Smooth muscle cell (in vitro differentiated cells): ENCODE measurements at regions not wholly inside any gene's neighbourhood (a gene's known extent, or its start where the extent isn't known, plus 50 kb on each side); places are given as distances from the start of the nearest gene placed in this dataset.

Source experiments
- DNase-seq: peaks from one replicate; lab custom pipeline; 2025; ENCODE audit not compliant: unreplicated experiment; lab: John Stamatoyannopoulos, UW
- H2AFZ ChIP-seq: fragments of 200-600 bp; sonication (generic); 2 replicates; pipeline ENCODE4 v1.6.0; 2016; ENCODE audit warnings: antibody characterized with exemption, low read depth, mild to moderate bottlenecking
- H3F3A ChIP-seq: fragments of 200-600 bp; sonication (generic); 2 replicates; pipeline ENCODE4 v1.6.0; 2017; ENCODE audit warnings: antibody characterized with exemption, low read depth
- H3K27ac ChIP-seq: fragments of 200-600 bp; sonication (generic); 2 replicates; pipeline ENCODE4 v1.5.1; 2016; ENCODE audit warnings: low read depth, mild to moderate bottlenecking
- H3K27me3 ChIP-seq: fragments of 200-600 bp; sonication (generic); 2 replicates; pipeline ENCODE4 v1.6.1; 2016; ENCODE audit warnings: low read depth, mild to moderate bottlenecking
- H3K36me3 ChIP-seq: fragments of 200-600 bp; sonication (generic); 2 replicates; pipeline ENCODE4 v1.5.1; 2016; ENCODE audit warnings: low read depth
- H3K4me1 ChIP-seq: fragments of 200-600 bp; sonication (generic); 2 replicates; pipeline ENCODE4 v1.5.1; 2016; ENCODE audit warnings: low read depth
- H3K4me2 ChIP-seq: fragments of 200-600 bp; sonication (generic); 2 replicates; pipeline ENCODE4 v1.6.0; 2016; ENCODE audit warnings: mild to moderate bottlenecking
- H3K4me3 ChIP-seq: fragments of 200-600 bp; sonication (generic); 2 replicates; pipeline ENCODE4 v1.5.1; 2016; ENCODE audit warnings: mild to moderate bottlenecking
- H3K79me2 ChIP-seq: fragments of 200-600 bp; sonication (generic); 2 replicates; pipeline ENCODE4 v1.6.0; 2016; ENCODE audit warnings: low read depth, mild to moderate bottlenecking
- H3K9ac ChIP-seq: fragments of 200-600 bp; sonication (generic); 2 replicates; pipeline ENCODE4 v1.6.0; 2016; ENCODE audit warnings: low read depth
- H3K9me3 ChIP-seq: fragments of 200-600 bp; sonication (generic); replicated peaks from 2 replicates; pipeline ENCODE4 v1.5.1; 2016; ENCODE audit warnings: low read depth
- H4K20me1 ChIP-seq: fragments of 200-600 bp; sonication (generic); 2 replicates; pipeline ENCODE4 v1.6.0; 2016; ENCODE audit warnings: low read depth
- CTCF ChIP-seq: fragments of 200-600 bp; sonication (generic); IDR thresholded peaks from 2 replicates; pipeline ENCODE4 v1.5.1; 2017; ENCODE audit warnings: borderline replicate concordance, mild to moderate bottlenecking, antibody characterized with exemption; ENCODE audit not compliant: insufficient read depth, poor library complexity, severe bottlenecking
- WGBS: methylation state at CpG from one replicate; pipeline ENCODE4 v1.1.7; 2016; ENCODE audit warnings: low lambda C conversion rate; 5-methylcytosine and 5-hydroxymethylcytosine counted together

DNA sequence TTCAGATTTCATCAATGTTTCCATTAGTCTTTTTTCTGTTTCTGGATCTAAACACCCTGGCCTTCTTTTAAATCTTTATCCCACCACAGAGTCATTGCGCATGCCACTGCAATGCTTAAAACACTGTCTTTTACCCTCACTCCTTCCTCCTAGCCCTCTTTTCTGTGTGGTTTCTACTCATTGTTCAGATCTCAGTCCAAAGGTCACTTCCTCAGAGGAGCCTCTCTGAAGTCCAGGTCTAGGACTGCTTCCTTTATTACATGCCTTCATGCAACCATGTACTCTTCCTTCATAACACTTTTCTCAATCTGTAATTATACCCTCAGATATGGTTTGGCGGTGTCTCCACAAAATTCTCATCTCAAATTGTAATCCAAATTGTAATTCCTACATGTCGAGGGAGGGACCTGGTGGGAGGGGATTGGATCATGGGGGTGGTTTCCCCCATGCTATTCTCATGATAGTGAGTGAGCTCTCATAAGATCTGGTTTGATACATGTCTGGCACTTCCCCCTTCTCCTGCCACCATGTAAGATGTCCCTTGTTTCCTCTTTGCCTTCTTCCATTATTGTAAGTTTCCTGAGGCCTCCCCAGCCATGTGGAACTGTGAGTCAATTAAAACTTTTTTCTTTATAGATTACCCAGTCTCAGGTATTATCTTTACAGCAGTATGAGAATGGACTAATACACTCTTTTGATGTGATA is 808.9 kb downstream of the DIAPH3 start:
- TF ChIP-seq CTCF = no peak
- Histone ChIP-seq H3K9me3 (no peaks in the 10 kb centered on the region), H3K4me1 (no peaks in the 10 kb centered on the region), H4K20me1 (no peaks in the 10 kb centered on the region), H3K36me3 (no peaks in the 10 kb centered on the region), H3K9ac (no peak overlapping the region), H3K4me3 (no peak overlapping the region), H3K79me2 (no peaks in the 10 kb centered on the region), H3F3A (no peaks in the 10 kb centered on the region), H3K4me2 (no peak overlapping the region), H2AFZ (no peak overlapping the region), H3K27ac (no peak overlapping the region), H3K27me3 (no peaks in the 10 kb centered on the region)
- WGBS = 96% methylated on average over 3 of the region's 3 CpGs
- DNase-seq = no peak

DNA sequence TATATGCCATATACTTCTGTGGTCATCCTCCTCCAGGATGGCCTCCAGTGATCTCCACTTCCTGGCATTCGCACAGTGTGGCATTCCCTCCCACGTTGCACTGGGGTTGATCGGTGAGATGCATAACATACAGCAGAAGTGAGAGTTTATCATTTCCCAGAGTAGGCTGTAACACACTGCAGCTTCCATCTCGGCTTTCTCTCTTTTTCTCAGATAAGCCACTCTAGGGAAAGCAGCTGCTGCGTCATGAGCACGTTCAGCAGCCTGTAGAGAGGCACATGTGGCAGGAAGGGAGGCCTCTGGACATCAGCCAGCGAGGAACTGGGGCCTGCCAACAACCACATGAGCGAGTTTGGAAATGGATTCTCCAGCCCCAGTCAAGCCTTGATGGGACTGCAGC is 807.1 kb downstream of the DIAPH3 start:
- no peak for DNase-seq
- WGBS = 27% methylated on average over 8 of the region's 8 CpGs

GRCh38 chr13:59358014-59358413 is 805.7 kb downstream of the DIAPH3 start:
- H2AFZ ChIP-seq = no peak overlapping the region
- H3K9ac ChIP-seq = no peak overlapping the region
- H3K9me3 ChIP-seq = no peaks in the 10 kb centered on the region
- H3K27me3 ChIP-seq = no peaks in the 10 kb centered on the region
- no peak for DNase-seq
- no peaks in the 10 kb centered on the region for H3K36me3 ChIP-seq
- H3K4me1 ChIP-seq = peaks cover 3% of the 10 kb centered on the region
- H3K4me3 ChIP-seq = no peak overlapping the region
- TF ChIP-seq CTCF = no peak
- H3K4me2 ChIP-seq = no peak overlapping the region
- WGBS = 39% methylated on average over 6 of the region's 6 CpGs
- no peak overlapping the region for H3K27ac ChIP-seq
- H4K20me1 ChIP-seq = no peaks in the 10 kb centered on the region
- no peaks in the 10 kb centered on the region for H3K79me2 ChIP-seq
- H3F3A ChIP-seq = no peaks in the 10 kb centered on the region

More for the DNA sequence above, 807.1 kb downstream of the DIAPH3 start:
- Histone ChIP-seq H3K9me3 (no peaks in the 10 kb centered on the region), H3K4me3 (no peak overlapping the region), H2AFZ (peak overlapping the region; percentile 61), H3K27ac (no peak overlapping the region), H3K27me3 (no peaks in the 10 kb centered on the region), H3K79me2 (no peaks in the 10 kb centered on the region), H3K4me1 (peaks cover 3% of the 10 kb centered on the region), H3K36me3 (no peaks in the 10 kb centered on the region), H4K20me1 (no peaks in the 10 kb centered on the region), H3F3A (no peaks in the 10 kb centered on the region), H3K4me2 (peak overlapping the region; percentile 18), H3K9ac (no peak overlapping the region)
- TF ChIP-seq CTCF = no peak

DNA sequence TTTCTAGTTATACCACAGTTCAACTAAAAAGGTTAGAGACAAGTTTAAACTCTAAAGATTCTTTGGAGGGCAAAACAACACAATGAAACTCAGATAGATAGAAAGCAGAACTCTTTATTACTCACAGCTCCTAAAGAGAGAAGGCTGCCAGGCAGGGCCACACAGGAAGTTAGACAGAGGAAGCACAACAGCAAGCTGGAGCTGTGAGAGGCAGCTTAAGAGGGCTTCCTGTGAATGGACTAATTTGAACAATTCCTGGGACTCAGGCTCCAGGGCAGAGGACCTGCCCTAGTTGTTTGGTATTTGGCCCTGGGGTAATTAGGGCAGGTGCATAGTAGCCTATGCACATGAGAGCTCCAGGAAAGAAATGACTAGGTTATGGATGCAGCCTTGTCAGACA is 803.6 kb downstream of the DIAPH3 start:
- Histone ChIP-seq H3K36me3 (no peaks in the 10 kb centered on the region), H3K79me2 (no peaks in the 10 kb centered on the region), H3K27ac (no peak overlapping the region), H3K9ac (no peak overlapping the region), H3F3A (no peaks in the 10 kb centered on the region), H3K4me1 (peaks cover 3% of the 10 kb centered on the region), H3K4me2 (no peak overlapping the region), H4K20me1 (no peaks in the 10 kb centered on the region), H3K27me3 (no peaks in the 10 kb centered on the region), H2AFZ (no peak overlapping the region), H3K9me3 (no peaks in the 10 kb centered on the region), H3K4me3 (no peak overlapping the region)
- no peak for DNase-seq
- TF ChIP-seq CTCF = no peak
